OCI-LY3 (cell line): ENCODE measurements at regions not wholly inside any gene's neighbourhood (a gene's known extent, or its start where the extent isn't known, plus 50 kb on each side); places are given as distances from the start of the nearest gene placed in this dataset.

Source experiments
- H2AFZ ChIP-seq: fragments of 200-600, 300-600 bp; shearing (Covaris generic); 2 replicates; pipeline ENCODE4 v1.6.0; 2014; ENCODE audit warnings: antibody characterized with exemption, low read depth, low read length
- H3K27ac ChIP-seq: fragments of 200-600, 300-600 bp; sonication (generic); 2 replicates; pipeline ENCODE4 v1.5.1; 2014; ENCODE audit warnings: mild to moderate bottlenecking, low read length, moderate library complexity, mixed read lengths
- H3K27me3 ChIP-seq: fragments of 200-600, 300-600 bp; sonication (generic); 2 replicates; pipeline ENCODE4 v1.6.1; 2014; ENCODE audit warnings: low read depth, low read length, mixed read lengths
- H3K36me3 ChIP-seq: fragments of 200-600, 300-600 bp; sonication (generic); replicated peaks from 2 replicates; pipeline ENCODE3; 2014; ENCODE audit warnings: low read depth, low read length, mixed read lengths
- H3K4me1 ChIP-seq: fragments of 300-600, 200-600 bp; sonication (generic); 2 replicates; pipeline ENCODE4 v1.6.1; 2014; ENCODE audit warnings: low read length, mixed read lengths
- H3K4me2 ChIP-seq: fragments of 200-600, 300-600 bp; sonication (generic); 2 replicates; pipeline ENCODE4 v1.6.1; 2014; ENCODE audit warnings: low read length, mixed read lengths
- H3K4me3 ChIP-seq: fragments of 300-600, 200-600 bp; sonication (generic); 2 replicates; pipeline ENCODE4 v1.5.1; 2014; ENCODE audit warnings: antibody characterized with exemption, mild to moderate bottlenecking, low read length, moderate library complexity
- H3K79me2 ChIP-seq: fragments of 300-600, 200-600 bp; shearing (Covaris generic); 2 replicates; pipeline ENCODE4 v1.6.1; 2014; ENCODE audit warnings: mild to moderate bottlenecking, low read length, mixed read lengths
- H3K9ac ChIP-seq: fragments of 300-600, 200-600 bp; shearing (Covaris generic); 2 replicates; pipeline ENCODE4 v1.6.0; 2014; ENCODE audit warnings: mild to moderate bottlenecking, low read length, moderate library complexity
- H3K9me3 ChIP-seq: fragments of 200-600, 300-600 bp; shearing (Covaris generic); 2 replicates; pipeline ENCODE4 v1.6.1; 2014; ENCODE audit warnings: low read length, mixed read lengths; ENCODE audit not compliant: insufficient read depth
- H4K20me1 ChIP-seq: fragments of 200-600, 300-600 bp; sonication (generic); 2 replicates; pipeline ENCODE4 v1.6.1; 2016; ENCODE audit warnings: low read length, mixed read lengths; ENCODE audit not compliant: insufficient read depth
- CTCF ChIP-seq: fragments of 200-600, 300-600 bp; sonication (generic); IDR thresholded peaks from 2 replicates; pipeline ENCODE4 v1.5.1; 2014; ENCODE audit warnings: antibody characterized with exemption, low read length, low read depth
- EZH2phosphoT487 ChIP-seq: fragments of 200-600 bp; shearing (Covaris generic); IDR thresholded peaks from 2 replicates; pipeline ENCODE4 v1.6.1; 2018; ENCODE audit warnings: antibody characterized with exemption, mixed run types, low read depth

DNA sequence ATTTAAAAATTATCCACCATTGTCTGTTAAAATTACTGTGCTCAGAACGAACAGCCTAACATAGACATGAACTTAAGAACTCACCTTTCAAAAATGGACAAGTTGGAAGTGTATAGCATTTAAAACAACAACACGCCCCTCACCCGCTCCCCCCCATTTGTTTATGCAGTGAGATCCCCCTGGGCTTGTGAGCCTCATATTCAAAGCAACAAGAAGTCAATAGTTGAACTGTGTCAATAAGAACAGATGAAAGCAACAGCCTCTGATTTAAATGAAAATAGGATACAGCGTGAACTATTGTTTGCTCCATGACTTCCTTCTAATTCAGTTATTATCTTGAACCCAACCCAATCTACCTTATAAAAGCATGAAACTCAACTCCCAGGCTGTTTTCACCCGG, 314.2 kb downstream of the BLID start:
- Histone ChIP-seq H2AFZ (no peak overlapping the region), H3K27ac (no peak overlapping the region), H4K20me1 (no peaks in the 10 kb centered on the region), H3K4me2 (no peak overlapping the region), H3K36me3 (no peaks in the 10 kb centered on the region), H3K79me2 (no peaks in the 10 kb centered on the region), H3K4me3 (no peak overlapping the region), H3K9me3 (no peaks in the 10 kb centered on the region), H3K9ac (no peak overlapping the region), H3K4me1 (no peaks in the 10 kb centered on the region), H3K27me3 (no peaks in the 10 kb centered on the region)
- TF ChIP-seq CTCF (no peak), EZH2phosphoT487 (no peak)

GRCh38 chr11:121801394-121801748, 314.6 kb downstream of the BLID start:
- Histone ChIP-seq H3K4me1 (no peaks in the 10 kb centered on the region), H3K36me3 (no peaks in the 10 kb centered on the region), H4K20me1 (no peaks in the 10 kb centered on the region), H3K9me3 (no peaks in the 10 kb centered on the region), H3K9ac (no peak overlapping the region), H3K27ac (no peak overlapping the region), H3K27me3 (no peaks in the 10 kb centered on the region), H3K4me3 (no peak overlapping the region), H3K4me2 (no peak overlapping the region), H2AFZ (no peak overlapping the region), H3K79me2 (no peaks in the 10 kb centered on the region)
- TF ChIP-seq EZH2phosphoT487 (no peak), CTCF (no peak)

DNA sequence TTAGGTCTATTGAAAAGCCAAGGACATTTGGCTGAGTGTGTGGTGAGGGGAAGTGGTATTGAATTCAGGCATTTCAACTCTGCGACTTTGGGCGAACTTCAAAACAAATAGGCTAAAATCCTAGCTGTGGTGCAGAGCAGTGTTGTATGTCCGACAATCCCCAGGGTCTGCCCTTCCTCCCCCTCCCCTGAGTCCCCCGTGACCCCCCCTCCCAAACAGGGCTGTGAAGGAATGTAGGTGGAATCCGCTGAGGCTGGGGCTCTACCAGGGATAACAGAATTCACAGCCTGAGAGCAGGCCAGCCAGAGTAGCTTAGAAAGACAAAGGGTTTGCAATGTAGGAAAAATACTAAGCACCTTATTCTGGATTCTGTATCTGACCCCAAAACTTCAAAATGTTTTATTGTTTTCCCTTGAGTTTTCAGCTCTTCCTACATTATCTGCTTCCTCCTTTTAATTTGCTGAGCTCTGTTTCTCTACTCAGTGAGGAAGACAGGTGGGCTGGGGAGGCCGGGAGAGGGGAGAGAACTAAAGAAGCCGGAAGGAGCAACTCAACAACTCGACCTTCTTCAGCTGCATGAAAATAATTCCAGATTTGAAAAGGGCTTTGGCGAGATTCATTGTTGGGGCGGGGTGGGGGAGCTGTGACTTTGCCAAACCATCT, 315.2 kb downstream of the BLID start:
- H3K27me3 ChIP-seq = no peaks in the 10 kb centered on the region
- no peak overlapping the region for H3K27ac ChIP-seq
- no peaks in the 10 kb centered on the region for H3K4me1 ChIP-seq
- no peak overlapping the region for H2AFZ ChIP-seq
- H4K20me1 ChIP-seq = no peaks in the 10 kb centered on the region
- no peak overlapping the region for H3K9ac ChIP-seq
- H3K4me3 ChIP-seq = no peak overlapping the region
- H3K79me2 ChIP-seq = no peaks in the 10 kb centered on the region
- TF ChIP-seq CTCF (no peak), EZH2phosphoT487 (no peak)
- H3K36me3 ChIP-seq = no peaks in the 10 kb centered on the region
- no peaks in the 10 kb centered on the region for H3K9me3 ChIP-seq
- H3K4me2 ChIP-seq = no peak overlapping the region

GRCh38 chr11:121800240-121800639, 315.8 kb downstream of the BLID start:
- no peaks in the 10 kb centered on the region for H3K36me3 ChIP-seq
- H3K9ac ChIP-seq = no peak overlapping the region
- H3K4me3 ChIP-seq = no peak overlapping the region
- H3K9me3 ChIP-seq = no peaks in the 10 kb centered on the region
- H3K27me3 ChIP-seq = no peaks in the 10 kb centered on the region
- no peak overlapping the region for H3K27ac ChIP-seq
- no peak overlapping the region for H3K4me2 ChIP-seq
- no peaks in the 10 kb centered on the region for H4K20me1 ChIP-seq
- no peak overlapping the region for H2AFZ ChIP-seq
- H3K79me2 ChIP-seq = no peaks in the 10 kb centered on the region
- TF ChIP-seq EZH2phosphoT487 = no peak
- H3K4me1 ChIP-seq = no peaks in the 10 kb centered on the region
